ENCODE measurements at regions not wholly inside any gene's neighbourhood (a gene's known extent, or its start where the extent isn't known, plus 50 kb on each side); places are given as distances from the start of the nearest gene placed in this dataset.

GRCh38 chr11:71139516-71140205 lies 112.7 kb downstream of the SHANK2 start:
- no peaks in the 10 kb centered on the region for H4K20me1 ChIP-seq (replicated peaks; ENCODE audit: control insufficient read depth, extremely low read depth, insufficient read depth, low read length)
- no peak for FAIRE-seq
- BruUV-seq (replicated peaks): no TSS peak
- H2AFZ ChIP-seq (ENCODE audit: low read depth, low read length): no peak overlapping the region
- dilution Hi-C loops (cut with MboI; ENCODE audit: extremely low pct_ligation_motif_present, low sequenced_read_pairs) (no loop called here), intact Hi-C loops (cut with micrococcal nuclease) (no loop called here)
- TF ChIP-seq FOS (IDR thresholded peaks at IDR 0.05; ENCODE audit: borderline replicate concordance, insufficient read depth, low read length): no peak
- no peak for TF ChIP-seq EZH2 (IDR thresholded peaks at IDR 0.05; ENCODE audit: borderline replicate concordance, low read depth, low read length, severe bottlenecking)
- no peak for TF ChIP-seq POLR2A (IDR thresholded peaks at IDR 0.05; ENCODE audit: low read depth, low read length)
- CTCF ChIA-PET: no interaction called here
- no peak for DNase-seq (ENCODE audit: low read depth, low spot score)
- no peak overlapping the region for H3K4me3 ChIP-seq (replicated peaks in 1 of 3; ENCODE audit: insufficient read depth in 1 of 3, low read depth in 1 of 3, low read length in 3 of 3)
- H3K36me3 ChIP-seq (ENCODE audit: control insufficient read depth in 2 of 2, extremely low read depth in 1 of 2, insufficient read depth in 2 of 2, low read length in 2 of 2): no peaks in the 10 kb centered on the region
- no peaks in the 10 kb centered on the region for H3K9me1 ChIP-seq (replicated peaks; ENCODE audit: control insufficient read depth, extremely low read depth, insufficient read depth, low read length)
- H3K9me3 ChIP-seq (replicated peaks; ENCODE audit: control insufficient read depth, insufficient read depth, low read length): no peaks in the 10 kb centered on the region
- POLR2A ChIA-PET: no interaction called here
- H3K9ac ChIP-seq (replicated peaks; ENCODE audit: extremely low read depth, insufficient read depth, low read length): no peak overlapping the region
- no peaks in the 10 kb centered on the region for H3K79me2 ChIP-seq (ENCODE audit: control insufficient read depth, insufficient read depth, low read length)
- no peak overlapping the region for H3K27ac ChIP-seq (ENCODE audit: insufficient read depth, low read depth, low read length)
- no peak overlapping the region for H3K4me2 ChIP-seq (ENCODE audit: insufficient read depth, low read length)
- H3K27me3 ChIP-seq (ENCODE audit: control insufficient read depth in 2 of 2, insufficient read depth in 2 of 2, low read length in 2 of 2): no peaks in the 10 kb centered on the region
- no peaks in the 10 kb centered on the region for H3K4me1 ChIP-seq (ENCODE audit: control insufficient read depth, extremely low read depth, insufficient read depth, low read length)

GRCh38 chr11:71138737-71139425 lies 113.5 kb downstream of the SHANK2 start:
- Histone ChIP-seq H3K4me2 (ENCODE audit: insufficient read depth, low read length) (no peak overlapping the region), H3K27me3 (ENCODE audit: control insufficient read depth in 2 of 2, insufficient read depth in 2 of 2, low read length in 2 of 2) (no peaks in the 10 kb centered on the region), H2AFZ (ENCODE audit: low read depth, low read length) (no peak overlapping the region), H3K4me3 (replicated peaks in 1 of 3; ENCODE audit: insufficient read depth in 1 of 3, low read depth in 1 of 3, low read length in 3 of 3) (no peak overlapping the region), H3K36me3 (ENCODE audit: control insufficient read depth in 2 of 2, extremely low read depth in 1 of 2, insufficient read depth in 2 of 2, low read length in 2 of 2) (no peaks in the 10 kb centered on the region), H3K79me2 (ENCODE audit: control insufficient read depth, insufficient read depth, low read length) (no peaks in the 10 kb centered on the region), H3K9ac (replicated peaks; ENCODE audit: extremely low read depth, insufficient read depth, low read length) (no peak overlapping the region), H3K27ac (ENCODE audit: insufficient read depth, low read depth, low read length) (no peak overlapping the region), H3K9me3 (replicated peaks; ENCODE audit: control insufficient read depth, insufficient read depth, low read length) (no peaks in the 10 kb centered on the region), H3K4me1 (ENCODE audit: control insufficient read depth, extremely low read depth, insufficient read depth, low read length) (no peaks in the 10 kb centered on the region), H3K9me1 (replicated peaks; ENCODE audit: control insufficient read depth, extremely low read depth, insufficient read depth, low read length) (no peaks in the 10 kb centered on the region), H4K20me1 (replicated peaks; ENCODE audit: control insufficient read depth, extremely low read depth, insufficient read depth, low read length) (no peaks in the 10 kb centered on the region)
- dilution Hi-C loops (cut with MboI; ENCODE audit: extremely low pct_ligation_motif_present, low sequenced_read_pairs) (no loop called here), intact Hi-C loops (cut with micrococcal nuclease) (no loop called here)
- CTCF ChIA-PET: no interaction called here
- no peak for TF ChIP-seq POLR2A (IDR thresholded peaks at IDR 0.05; ENCODE audit: low read depth, low read length)
- no peak for TF ChIP-seq MAX (IDR thresholded peaks at IDR 0.05; ENCODE audit: insufficient read depth, insufficient read length)
- no peak for TF ChIP-seq POLR2AphosphoS5 (IDR thresholded peaks at IDR 0.05; ENCODE audit: insufficient read depth, low read depth, low read length)
- no peak for TF ChIP-seq FOS (IDR thresholded peaks at IDR 0.05; ENCODE audit: borderline replicate concordance, insufficient read depth, low read length)
- no peak for TF ChIP-seq MYC (IDR thresholded peaks at IDR 0.05; ENCODE audit: low read depth, low read length)
- no peak for TF ChIP-seq JUN (IDR thresholded peaks at IDR 0.05; ENCODE audit: borderline replicate concordance, insufficient read depth, insufficient read length, low read depth)
- TF ChIP-seq GATA2 (IDR thresholded peaks at IDR 0.05; ENCODE audit: insufficient read depth, insufficient read length, low read depth, low read length): no peak
- no peak for TF ChIP-seq CTCF (IDR thresholded peaks at IDR 0.05; ENCODE audit: extremely low read depth in 1 of 2, insufficient read depth in 1 of 2, low read depth in 1 of 2, low read length in 2 of 2)
- no peak for TF ChIP-seq EZH2 (IDR thresholded peaks at IDR 0.05; ENCODE audit: borderline replicate concordance, low read depth, low read length, severe bottlenecking)
- POLR2A ChIA-PET: no interaction called here
- FAIRE-seq (no peak), DNase-seq (ENCODE audit: low read depth, low spot score) (no peak)
- no TSS peak for BruUV-seq (replicated peaks)

Measured in endothelial cell of umbilical vein (primary cell).